Thymus (tissue), 11 donors: ENCODE measurements at regions not wholly inside any gene's neighbourhood (a gene's known extent, or its start where the extent isn't known, plus 50 kb on each side); places are given as distances from the start of the nearest gene placed in this dataset.

Experiments
- DNase-seq, 9 donors: peaks; one replicate each; pipeline ENCODE4 v3.0.0-alpha.2; 2013; ENCODE audit warnings: low spot score in 9 of 9, low read depth in 6 of 9, missing footprints in 1 of 9
- H3K27ac ChIP-seq, 2 donors: one replicate each; pipeline ENCODE4 v1.5.1; 2013; ENCODE audit warnings: control low read depth in 1 of 2, low read depth in 1 of 2, low read length in 1 of 2, mild to moderate bottlenecking in 1 of 2, moderate library complexity in 1 of 2
- H3K27me3 ChIP-seq, 2 donors: one replicate each; pipeline ENCODE4 v1.5.1; 2013; ENCODE audit warnings: low read length in 1 of 2; ENCODE audit not compliant: control insufficient read depth in 2 of 2, insufficient read depth in 1 of 2
- H3K36me3 ChIP-seq, 2 donors: one replicate each; pipeline ENCODE4 v1.5.1; 2013; ENCODE audit warnings: low read length in 1 of 2, mild to moderate bottlenecking in 1 of 2, moderate library complexity in 1 of 2; ENCODE audit not compliant: control insufficient read depth in 2 of 2, insufficient read depth in 2 of 2
- H3K4me1 ChIP-seq, 2 donors: one replicate each; pipeline ENCODE4 v1.5.1; 2013; ENCODE audit warnings: low read length in 2 of 2; ENCODE audit not compliant: control insufficient read depth in 2 of 2, insufficient read depth in 2 of 2
- H3K4me3 ChIP-seq, 2 donors: one replicate each; pipeline ENCODE4 v1.5.1; 2013; ENCODE audit warnings: low read length in 2 of 2, control low read depth in 1 of 2, mild to moderate bottlenecking in 1 of 2
- H3K9me3 ChIP-seq, 2 donors: one replicate each; pipeline ENCODE4 v1.5.1; 2013; ENCODE audit warnings: low read length in 1 of 2, mild to moderate bottlenecking in 1 of 2; ENCODE audit not compliant: control insufficient read depth in 2 of 2, insufficient read depth in 1 of 2
- WGBS: extraction: QIAGEN DNeasy Blood & Tissue Kit; methylation state at CpG from one replicate; pipeline ENCODE4 v1.1.7; 2013; 5-methylcytosine and 5-hydroxymethylcytosine counted together
- donor health status: healthy.

- no peaks in the 10 kb centered on the region for H3K4me1 ChIP-seq
- no peak for DNase-seq
- no peaks in the 10 kb centered on the region for H3K9me3 ChIP-seq
- no peaks in the 10 kb centered on the region for H3K36me3 ChIP-seq
- WGBS = 96% methylated on average over 3 of the region's 3 CpGs
- H3K27me3 ChIP-seq = no peaks in the 10 kb centered on the region
- H3K27ac ChIP-seq = no peak overlapping the region
- no peak overlapping the region for H3K4me3 ChIP-seq
These were observed 463.9 kb upstream of the ATP2B1 start for GRCh38 chr12:90172524-90172923.

GRCh38 chr12:90170740-90171139 lies 462.1 kb upstream of the ATP2B1 start:
- no peaks in the 10 kb centered on the region for H3K36me3 ChIP-seq
- WGBS = 97% methylated on average over 1 of the region's 1 CpG
- H3K4me3 ChIP-seq = no peak overlapping the region
- DNase-seq = no peak
- H3K27ac ChIP-seq = no peak overlapping the region
- no peaks in the 10 kb centered on the region for H3K27me3 ChIP-seq
- H3K9me3 ChIP-seq = no peaks in the 10 kb centered on the region
- no peaks in the 10 kb centered on the region for H3K4me1 ChIP-seq

GRCh38 chr12:90167518-90168208 lies 459.0 kb upstream of the ATP2B1 start:
- 98% methylated on average over 8 of the region's 8 CpGs for WGBS
- H3K27ac ChIP-seq = no peak overlapping the region
- no peak overlapping the region for H3K4me3 ChIP-seq
- no peaks in the 10 kb centered on the region for H3K4me1 ChIP-seq
- DNase-seq = no peak
- H3K36me3 ChIP-seq = no peaks in the 10 kb centered on the region
- no peaks in the 10 kb centered on the region for H3K27me3 ChIP-seq
- H3K9me3 ChIP-seq = no peaks in the 10 kb centered on the region

- no peak overlapping the region for H3K4me3 ChIP-seq
- no peaks in the 10 kb centered on the region for H3K4me1 ChIP-seq
- H3K27ac ChIP-seq = no peak overlapping the region
- H3K9me3 ChIP-seq = no peaks in the 10 kb centered on the region
- H3K36me3 ChIP-seq = no peaks in the 10 kb centered on the region
- no peak for DNase-seq
- WGBS = 99% methylated on average over 2 of the region's 2 CpGs
- H3K27me3 ChIP-seq = no peaks in the 10 kb centered on the region
These were observed 458.0 kb upstream of the ATP2B1 start for GRCh38 chr12:90166671-90167070.

GRCh38 chr12:90166012-90166411 lies 457.4 kb upstream of the ATP2B1 start:
- Histone ChIP-seq H3K9me3 (no peaks in the 10 kb centered on the region), H3K4me1 (no peaks in the 10 kb centered on the region), H3K36me3 (no peaks in the 10 kb centered on the region), H3K27ac (no peak overlapping the region), H3K27me3 (no peaks in the 10 kb centered on the region), H3K4me3 (no peak overlapping the region)
- 94% methylated on average over 1 of the region's 1 CpG for WGBS
- no peak for DNase-seq

GRCh38 chr12:90163975-90164374 lies 455.3 kb upstream of the ATP2B1 start:
- no peaks in the 10 kb centered on the region for H3K4me1 ChIP-seq
- H3K4me3 ChIP-seq = no peak overlapping the region
- H3K27ac ChIP-seq = no peak overlapping the region

GRCh38 chr12:90153827-90154226 lies 445.2 kb upstream of the ATP2B1 start:
- Histone ChIP-seq H3K27me3 (no peaks in the 10 kb centered on the region), H3K4me1 (peaks cover 16 to 25% of the 10 kb centered on the region in 2 donors), H3K27ac (peak overlapping the region in 1 of 2 donors; percentile 91), H3K4me3 (no peak overlapping the region), H3K9me3 (no peaks in the 10 kb centered on the region), H3K36me3 (no peaks in the 10 kb centered on the region)
- no peak for DNase-seq
- WGBS = 80% methylated on average over 5 of the region's 5 CpGs

More at GRCh38 chr12:90163975-90164374, 455.3 kb upstream of the ATP2B1 start:
- H3K36me3 ChIP-seq = no peaks in the 10 kb centered on the region
- H3K27me3 ChIP-seq = no peaks in the 10 kb centered on the region
- no peaks in the 10 kb centered on the region for H3K9me3 ChIP-seq
- peak in 2 of 9 donors; percentile 13 to 27 for DNase-seq
- 86% methylated on average over 3 of the region's 3 CpGs for WGBS

- Histone ChIP-seq H3K36me3 (no peaks in the 10 kb centered on the region), H3K4me3 (no peak overlapping the region), H3K9me3 (no peaks in the 10 kb centered on the region), H3K27ac (peak overlapping the region in 1 of 2 donors; percentile 91), H3K27me3 (no peaks in the 10 kb centered on the region), H3K4me1 (peaks cover 16 to 25% of the 10 kb centered on the region in 2 donors)
- WGBS = 16% methylated on average over 10 of the region's 10 CpGs
- DNase-seq = peak; percentile 55 to 91 (median 74)
These were observed 444.4 kb upstream of the ATP2B1 start for GRCh38 chr12:90152897-90153624.

- H3K4me1 ChIP-seq = peaks cover 16 to 31% of the 10 kb centered on the region in 2 donors
- H3K9me3 ChIP-seq = peaks cover 0 to 4% of the 10 kb centered on the region in 2 donors
- no peak overlapping the region for H3K4me3 ChIP-seq
- H3K27ac ChIP-seq = no peak overlapping the region
- no peaks in the 10 kb centered on the region for H3K36me3 ChIP-seq
- no peaks in the 10 kb centered on the region for H3K27me3 ChIP-seq
- no peak for DNase-seq
- WGBS = 94% methylated on average over 3 of the region's 3 CpGs
These were observed 442.9 kb upstream of the ATP2B1 start for GRCh38 chr12:90151491-90152015.
